Fibroblast of skin of left quadriceps (primary cell): ENCODE measurements at regions not wholly inside any gene's neighbourhood (a gene's known extent, or its start where the extent isn't known, plus 50 kb on each side); places are given as distances from the start of the nearest gene placed in this dataset.

Source experiments
- DNase-seq, 2 experiments: peaks; one replicate each; pipeline ENCODE4 v3.0.0-alpha.2; 2013; ENCODE audit warnings: low read depth in 2 of 2

GRCh38 chr5:4877579-4877978 is 262.6 kb upstream of the ADAMTS16 start:
- DNase-seq = no peak

GRCh38 chr5:4879075-4879474 is 261.1 kb upstream of the ADAMTS16 start:
- no peak for DNase-seq

DNA sequence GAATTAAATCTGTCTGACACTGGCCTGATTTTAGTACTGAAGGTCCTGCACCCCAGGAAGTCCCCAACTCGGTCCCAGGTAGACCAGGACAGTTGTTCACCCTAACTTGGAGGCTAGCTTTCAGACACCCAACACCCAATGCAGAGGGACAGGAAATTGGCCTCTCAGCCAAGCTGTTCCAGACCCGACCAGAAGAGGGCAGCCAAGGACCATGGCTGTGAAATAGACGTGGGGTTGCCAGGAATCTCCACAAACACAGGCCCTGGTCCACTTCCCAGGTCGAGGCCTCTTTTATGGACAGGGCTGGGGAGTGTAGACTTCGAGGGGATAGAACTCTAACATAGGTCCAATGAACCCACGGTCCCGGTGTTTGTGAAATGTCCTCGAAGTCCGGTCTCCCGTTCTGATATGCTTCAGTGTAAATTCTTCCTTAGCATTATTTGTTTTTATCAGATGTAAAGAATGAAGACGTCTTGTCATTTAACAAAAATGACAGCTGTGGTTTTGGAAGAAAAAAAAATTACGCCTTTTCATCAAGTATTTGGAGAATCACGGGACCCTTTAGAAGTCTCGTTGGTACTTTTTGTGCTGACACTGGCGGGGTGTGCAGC is 260.3 kb upstream of the ADAMTS16 start:
- peak; percentile 33 to 34 for DNase-seq

- DNase-seq = no peak
Observed at GRCh38 chr5:4880304-4880741, 259.8 kb upstream of the ADAMTS16 start.

DNA sequence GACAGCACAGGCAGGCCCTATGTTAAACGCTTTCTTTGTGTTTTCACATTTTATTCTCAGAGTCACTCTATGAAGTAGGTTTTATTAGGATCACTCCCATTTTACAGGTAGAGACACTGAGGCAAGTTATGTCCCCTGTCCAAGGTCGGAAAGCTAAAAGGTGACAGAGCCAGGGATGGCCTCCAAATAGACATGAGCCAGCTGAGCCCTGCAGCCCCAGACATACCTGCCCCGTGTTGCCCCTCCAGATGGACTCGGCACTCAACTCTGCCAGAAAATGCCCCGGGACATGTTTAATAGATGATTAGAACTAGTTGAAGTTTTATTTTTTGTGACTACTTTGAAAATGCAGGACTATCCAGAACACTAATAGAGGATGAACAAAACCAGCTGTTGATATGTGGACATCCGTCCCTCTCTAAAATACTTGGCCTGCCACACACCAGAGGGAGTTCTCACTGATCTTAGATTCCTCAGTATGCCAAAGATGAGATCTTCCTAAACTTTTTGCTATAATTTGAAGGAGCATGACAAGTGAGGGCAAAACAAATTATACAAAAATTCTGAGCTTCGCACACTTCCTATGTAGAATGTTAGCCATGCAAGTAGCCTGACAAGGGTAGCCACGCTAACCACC is 258.6 kb upstream of the ADAMTS16 start:
- no peak for DNase-seq

GRCh38 chr5:4882186-4882585 is 257.9 kb upstream of the ADAMTS16 start:
- no peak for DNase-seq

- DNase-seq = no peak
Observed at GRCh38 chr5:4883360-4883759, 256.8 kb upstream of the ADAMTS16 start.

DNA sequence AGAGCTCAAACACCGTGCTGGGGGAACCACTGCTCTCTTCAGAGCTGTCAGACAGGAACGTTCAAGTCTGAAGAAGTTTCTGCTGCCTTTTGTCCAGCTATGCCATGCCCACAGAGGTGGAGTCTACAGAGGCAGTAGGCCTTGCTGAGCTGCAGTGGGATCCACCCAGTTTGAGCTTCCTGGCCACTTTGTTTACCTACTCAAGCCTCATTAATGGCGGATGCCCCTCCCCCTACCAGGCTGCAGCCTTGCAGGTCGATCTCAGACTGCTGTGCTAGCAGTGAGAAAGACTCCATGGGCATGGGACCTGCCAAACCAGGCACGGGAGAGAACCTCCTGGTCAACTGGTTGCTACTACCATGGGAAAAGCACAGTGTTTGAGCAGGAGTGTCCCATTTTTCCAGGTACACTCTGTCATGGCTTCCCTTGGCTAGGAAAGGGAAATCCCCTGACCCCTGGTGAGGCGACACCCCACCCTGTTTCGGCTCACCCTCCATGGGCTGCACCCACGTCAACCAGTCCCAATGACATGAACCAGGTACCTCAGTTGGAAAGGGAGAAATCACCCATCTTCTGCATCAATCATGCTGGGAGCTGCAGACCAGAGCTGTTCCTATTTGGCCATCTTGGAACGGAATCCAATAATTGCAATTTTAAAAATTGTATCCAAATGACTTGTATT is 246.9 kb upstream of the ADAMTS16 start:
- no peak for DNase-seq

GRCh38 chr5:4896328-4896727 is 243.8 kb upstream of the ADAMTS16 start:
- no peak for DNase-seq

- no peak for DNase-seq
Observed at GRCh38 chr5:4901305-4901811, 238.8 kb upstream of the ADAMTS16 start.

DNA sequence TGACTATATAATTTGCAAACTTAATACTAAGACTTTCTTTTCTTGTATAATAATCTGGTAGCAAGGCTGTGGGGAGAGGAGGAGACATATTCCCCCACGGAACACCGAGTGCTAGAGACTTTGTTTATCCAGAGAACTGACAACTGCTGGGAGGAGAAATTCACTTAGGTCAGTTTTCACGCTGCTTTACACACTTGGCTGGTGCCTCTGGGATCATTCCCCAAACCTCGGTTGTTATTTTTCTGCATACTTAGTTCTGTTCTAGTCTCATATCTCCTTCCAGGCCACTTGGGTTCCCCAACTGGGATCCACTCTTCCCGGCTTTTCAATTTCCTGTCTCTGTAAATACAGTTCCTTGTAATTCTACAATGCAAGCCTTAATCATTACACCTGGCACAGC is 238.2 kb upstream of the ADAMTS16 start:
- no peak for DNase-seq

- no peak for DNase-seq
Observed at GRCh38 chr5:4905674-4906520, 234.2 kb upstream of the ADAMTS16 start.

GRCh38 chr5:4906786-4907185 is 233.3 kb upstream of the ADAMTS16 start:
- DNase-seq = no peak

DNA sequence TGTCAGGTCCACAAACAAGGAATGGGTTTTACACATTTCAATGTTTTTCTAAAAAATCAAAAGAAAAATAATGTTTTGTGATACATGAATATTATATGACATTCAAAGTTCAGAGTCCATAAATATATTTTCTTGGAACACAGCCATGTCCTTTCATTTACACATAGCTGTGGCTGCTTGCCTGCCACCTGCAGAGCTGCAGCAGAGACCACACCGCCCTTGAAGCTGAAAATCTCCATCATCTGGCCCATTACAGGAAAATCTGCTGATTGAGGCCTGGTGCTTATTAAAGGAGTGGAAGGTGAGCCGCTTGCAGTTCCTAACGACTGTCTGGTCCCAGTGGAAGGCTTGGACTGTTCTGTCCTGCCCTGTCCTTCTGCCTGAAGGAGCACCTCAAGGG is 232.6 kb upstream of the ADAMTS16 start:
- no peak for DNase-seq

- DNase-seq = no peak
Observed at GRCh38 chr5:4909086-4909485, 231.0 kb upstream of the ADAMTS16 start.

DNA sequence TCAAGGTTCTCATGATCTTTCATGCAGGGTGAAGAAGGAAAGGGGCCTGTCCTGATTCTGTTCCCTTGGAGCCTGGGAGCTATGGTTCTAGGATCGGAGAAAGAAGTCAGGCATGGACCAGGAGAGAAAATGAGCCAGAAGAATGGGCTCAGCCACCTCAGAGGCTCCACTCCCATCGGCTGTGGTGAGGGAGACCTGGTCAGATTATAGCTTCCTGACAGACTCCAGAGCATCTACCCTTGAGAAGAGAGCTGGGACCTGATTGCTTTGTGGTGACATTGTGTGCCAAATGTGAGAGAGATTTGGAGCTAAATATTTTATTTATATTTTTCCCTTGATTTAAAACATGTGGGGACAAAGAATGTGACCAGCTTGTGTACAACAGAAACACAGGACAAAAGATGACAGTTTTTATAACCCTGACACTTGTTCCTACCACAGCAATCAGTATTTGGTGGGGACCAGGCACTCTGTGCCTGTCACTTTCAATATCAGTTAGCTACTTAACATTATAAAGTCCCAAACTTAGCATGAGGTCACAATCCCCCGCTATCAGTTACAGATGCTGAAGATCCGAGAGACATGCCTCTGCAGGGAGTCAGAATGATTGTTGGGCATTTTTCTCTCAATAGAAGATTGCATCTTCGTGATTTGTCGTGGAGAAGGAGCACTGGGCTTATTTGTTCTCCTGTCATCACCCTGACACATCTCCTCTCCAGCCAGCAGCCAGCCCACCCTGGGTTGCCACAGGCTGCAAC is 228.3 kb upstream of the ADAMTS16 start:
- no peak for DNase-seq

- DNase-seq = no peak
Observed at GRCh38 chr5:4921929-4922328, 218.2 kb upstream of the ADAMTS16 start.

GRCh38 chr5:4924577-4924976 is 215.6 kb upstream of the ADAMTS16 start:
- no peak for DNase-seq

GRCh38 chr5:4927097-4927496 is 213.0 kb upstream of the ADAMTS16 start:
- DNase-seq = no peak

DNA sequence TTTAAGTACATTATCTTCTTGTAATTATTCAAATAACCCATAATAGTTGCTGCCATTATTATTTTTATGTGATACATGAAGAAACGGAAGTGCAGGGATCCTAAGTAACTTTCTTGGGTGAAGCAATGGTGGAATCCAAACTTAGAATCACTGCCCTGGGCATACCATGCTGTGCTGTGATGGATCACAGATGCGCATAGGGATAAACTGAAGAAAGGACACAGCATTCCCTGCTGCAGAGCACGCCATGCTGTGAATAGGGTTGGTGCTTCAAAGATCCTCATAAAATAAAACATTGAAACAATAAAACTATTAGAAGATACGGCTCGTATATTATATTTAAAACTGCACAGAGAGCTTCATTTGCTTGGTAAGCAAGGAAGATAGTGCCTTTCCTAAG is 211.7 kb upstream of the ADAMTS16 start:
- no peak for DNase-seq

GRCh38 chr5:4929092-4929655 is 211.0 kb upstream of the ADAMTS16 start:
- DNase-seq = no peak
